ENCODE measurements at regions not wholly inside any gene's neighbourhood (a gene's known extent, or its start where the extent isn't known, plus 50 kb on each side); places are given as distances from the start of the nearest gene placed in this dataset.

- no peak for TF ChIP-seq GATA3 (IDR thresholded peaks at IDR 0.05; ENCODE audit: low read depth, low read length)
- no peak for TF ChIP-seq GATA2 (IDR thresholded peaks at IDR 0.05; ENCODE audit: low read depth, low read length)
Observed at GRCh38 chr2:160907738-160908137, 252.5 kb upstream of the TANK start.
